Activated CD8-positive, alpha-beta memory T cell treated with anti-CD3 and anti-CD28 coated beads for 24 hours (primary cell): ENCODE measurements at regions not wholly inside any gene's neighbourhood (a gene's known extent, or its start where the extent isn't known, plus 50 kb on each side); places are given as distances from the start of the nearest gene placed in this dataset.

Experiments
- DNase-seq: peaks from one replicate; pipeline ENCODE4 v3.0.0-alpha.2; 2020

DNA sequence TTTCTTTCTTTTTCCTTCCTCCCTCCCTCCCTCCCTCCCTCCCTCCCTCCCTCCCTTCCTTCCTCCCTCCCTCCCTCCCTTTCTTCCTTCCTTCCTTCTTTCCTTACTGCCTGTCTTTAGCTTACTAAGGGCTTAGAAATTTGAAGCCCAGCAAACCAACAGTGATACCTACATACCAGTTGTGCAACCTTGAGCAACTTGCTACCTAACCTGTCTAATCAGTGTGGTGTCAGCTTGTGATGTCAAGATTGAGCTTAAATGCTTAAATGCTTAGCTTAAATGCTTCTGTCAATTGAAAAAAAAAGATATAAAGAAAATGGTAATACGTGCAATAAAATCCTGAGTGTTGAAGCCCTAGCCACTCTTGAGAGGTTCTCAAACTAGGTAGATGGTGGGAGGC lies 728.6 kb downstream of the TRIML1 start:
- no peak for DNase-seq

DNA sequence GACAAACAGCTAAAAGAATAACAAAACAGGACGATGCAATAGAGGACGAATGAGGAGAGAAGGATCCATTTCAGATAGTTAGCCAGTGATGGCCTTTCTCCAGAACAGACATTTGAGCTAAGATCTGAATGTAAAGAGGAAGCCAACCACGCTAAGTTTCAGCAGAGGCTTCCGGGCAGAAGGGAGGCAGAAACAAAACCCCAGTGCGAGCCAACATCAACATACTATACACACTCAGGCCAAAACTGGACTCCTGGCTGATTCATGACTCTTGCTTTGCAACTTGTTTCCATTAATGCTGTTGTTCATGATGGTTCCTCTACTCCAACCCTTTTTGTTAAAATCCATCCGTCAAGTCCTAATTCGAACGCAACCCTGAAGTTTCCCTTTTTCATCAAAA lies 730.3 kb downstream of the TRIML1 start:
- no peak for DNase-seq

DNA sequence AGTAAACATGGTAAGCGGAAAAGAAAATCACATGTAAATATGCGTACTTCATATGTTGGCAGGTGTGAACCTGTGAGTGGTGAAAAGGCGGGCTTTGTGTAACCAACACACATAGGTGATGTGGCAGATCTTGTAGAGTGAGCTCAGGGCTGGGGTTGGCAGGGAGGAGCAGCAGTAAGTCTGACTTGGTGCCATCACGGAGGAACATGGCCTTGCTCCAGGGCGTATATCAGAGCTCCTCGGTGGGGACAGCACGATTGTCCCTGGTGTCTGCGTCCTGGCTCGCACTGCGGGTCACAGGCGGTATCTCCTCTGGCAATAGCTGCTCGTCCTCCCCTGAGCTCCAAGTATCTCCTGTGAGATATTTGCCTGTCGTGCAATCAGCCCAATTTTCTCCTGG lies 733.6 kb downstream of the TRIML1 start:
- DNase-seq: no peak

DNA sequence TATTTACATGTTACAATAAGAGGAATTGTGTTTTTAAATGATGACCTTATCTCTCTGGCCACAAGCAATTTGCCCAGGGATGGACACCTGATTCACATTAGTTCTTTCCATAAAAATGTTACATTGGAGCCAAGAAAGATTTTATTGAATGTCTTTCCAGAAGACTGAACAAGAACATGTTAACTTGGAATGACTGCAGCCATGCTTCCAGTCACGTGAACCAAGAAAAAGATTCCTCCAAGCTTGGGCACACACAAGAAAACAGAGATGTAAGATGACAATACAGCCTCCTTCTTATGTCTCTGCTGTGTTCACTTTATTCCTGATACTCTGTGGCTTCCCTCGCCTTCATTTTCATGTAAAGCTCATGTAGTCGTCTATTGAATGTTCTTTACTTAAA lies 737.6 kb downstream of the TRIML1 start:
- DNase-seq: no peak

DNA sequence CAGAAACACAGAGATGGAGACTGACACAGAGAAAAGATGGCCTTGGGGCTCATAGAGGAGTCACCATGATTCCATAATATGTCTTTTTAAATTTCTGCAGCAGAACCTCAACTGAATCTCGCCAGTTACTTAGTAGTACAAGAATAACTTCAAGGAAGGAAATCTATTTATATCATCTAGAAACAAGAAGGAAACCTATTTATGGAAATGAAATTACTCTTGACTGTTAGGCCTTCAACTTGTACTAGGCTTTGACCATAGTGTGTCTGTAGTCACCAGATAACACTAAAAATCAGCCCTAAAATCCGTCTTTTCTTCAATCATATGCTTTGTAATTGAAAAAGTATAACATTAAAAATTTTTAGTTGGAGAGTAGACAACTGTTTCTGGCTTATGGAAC lies 740.4 kb downstream of the TRIML1 start:
- no peak for DNase-seq

DNA sequence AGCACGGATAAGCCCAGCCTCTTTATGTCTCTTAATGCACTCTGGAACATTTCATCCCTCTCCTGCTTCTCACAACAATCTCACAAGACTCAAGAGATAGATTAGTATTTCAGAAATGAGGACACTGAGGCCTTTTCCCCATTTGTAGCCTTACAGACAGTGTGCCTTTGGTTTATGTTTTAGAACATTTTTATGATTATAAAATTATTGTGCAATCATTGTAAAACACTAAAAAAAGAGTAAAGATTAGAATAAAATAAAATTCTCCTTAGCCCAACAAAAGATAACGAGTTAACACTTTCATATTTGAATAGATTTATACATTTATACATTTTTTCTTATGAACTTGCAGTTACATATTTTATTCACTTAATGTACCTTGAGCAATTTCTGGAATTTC lies 748.7 kb downstream of the TRIML1 start:
- DNase-seq: no peak

DNA sequence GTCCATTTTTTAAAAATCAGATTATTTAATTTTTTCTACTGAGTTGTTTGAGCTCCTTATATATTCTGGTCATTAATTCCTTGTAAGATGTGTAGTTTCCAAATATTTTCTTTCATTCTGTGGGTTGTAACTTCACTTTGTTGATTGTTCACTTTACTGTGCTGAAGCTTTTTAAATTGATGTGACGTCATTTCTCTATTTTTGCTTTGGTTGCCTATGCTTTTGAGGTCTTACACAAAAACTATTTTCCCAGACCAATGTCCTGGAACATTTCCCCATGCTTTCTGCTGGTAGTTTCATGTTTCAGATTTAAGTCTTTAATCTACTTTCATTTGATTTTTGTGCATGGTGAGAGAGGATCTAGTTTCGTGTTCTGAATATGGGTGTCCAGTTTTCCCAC lies 753.6 kb downstream of the TRIML1 start:
- DNase-seq: no peak

DNA sequence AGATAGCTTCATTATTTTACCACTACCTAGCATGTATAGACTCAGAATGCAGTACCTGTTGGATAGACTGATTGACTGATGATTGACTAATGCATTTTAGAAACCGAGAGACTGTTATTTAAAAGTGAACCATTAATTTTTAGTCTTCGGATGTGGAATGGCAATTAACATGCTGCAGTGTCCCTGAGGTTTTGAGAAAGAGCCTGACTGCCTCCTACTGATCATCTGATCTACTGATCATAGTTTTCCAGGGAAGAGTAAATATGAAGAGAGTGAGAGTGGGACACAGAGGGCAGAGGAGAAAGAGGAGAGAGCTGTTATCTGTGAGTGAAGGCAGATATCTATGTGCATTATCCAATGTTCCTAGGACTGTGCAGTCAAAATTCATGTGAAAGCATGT lies 764.7 kb downstream of the TRIML1 start:
- no peak for DNase-seq

DNA sequence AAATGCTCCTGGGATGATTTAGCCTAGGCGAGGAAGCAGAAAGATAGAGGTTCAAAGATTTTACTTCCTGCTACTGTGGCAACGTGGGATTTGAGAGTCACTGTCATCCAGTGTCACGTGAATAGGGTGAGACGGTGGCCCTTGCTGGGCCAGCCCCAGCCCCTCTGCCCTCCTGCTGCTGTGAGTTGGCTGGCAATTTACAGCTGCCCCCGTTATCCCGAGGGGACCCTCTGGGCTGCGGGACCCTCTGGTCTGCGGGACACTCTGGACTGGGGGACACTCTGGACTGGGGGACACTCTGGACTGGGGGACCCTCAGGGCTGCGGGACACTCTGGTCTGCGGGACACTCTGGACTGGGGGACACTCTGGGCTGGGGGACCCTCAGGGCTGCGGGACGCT lies 765.4 kb downstream of the TRIML1 start:
- DNase-seq: no peak

DNA sequence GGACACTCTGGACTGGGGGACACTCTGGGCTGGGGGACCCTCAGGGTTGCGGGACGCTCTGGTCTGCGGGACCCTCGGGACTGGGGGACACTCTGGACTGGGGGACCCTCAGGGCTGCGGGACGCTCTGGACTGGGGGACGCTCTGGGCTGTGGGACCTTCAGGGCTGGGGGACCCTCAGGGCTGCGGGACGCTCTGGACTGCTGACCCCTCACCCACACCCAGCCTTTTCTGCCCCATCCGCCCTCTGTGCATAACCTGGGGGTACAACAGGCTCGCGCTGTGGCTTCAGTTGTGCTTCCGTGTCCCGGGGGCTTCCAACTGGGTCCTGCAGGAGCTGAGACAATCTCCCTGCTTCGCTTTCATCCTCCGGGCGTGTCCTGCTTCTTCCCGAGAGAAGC lies 766.0 kb downstream of the TRIML1 start:
- no peak for DNase-seq

DNA sequence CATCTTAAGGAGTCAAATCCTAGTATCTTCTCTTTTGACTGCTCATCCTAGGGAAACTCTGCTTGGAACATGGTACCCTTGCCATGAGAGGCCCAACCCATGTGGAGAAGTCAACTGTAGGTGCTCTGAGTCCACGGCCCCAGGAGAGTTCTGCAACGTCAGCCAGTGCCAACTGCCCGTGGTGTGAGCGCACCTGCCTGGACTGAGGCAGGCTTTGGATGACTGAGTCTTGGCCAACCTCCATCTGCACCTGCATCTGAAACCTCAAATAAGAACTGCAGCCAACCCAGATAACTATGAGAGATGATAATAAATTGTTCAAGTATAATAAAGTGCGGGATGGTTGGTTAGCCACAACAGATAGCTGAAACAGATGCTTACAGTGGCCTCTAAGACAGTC lies 772.0 kb downstream of the TRIML1 start:
- no peak for DNase-seq

DNA sequence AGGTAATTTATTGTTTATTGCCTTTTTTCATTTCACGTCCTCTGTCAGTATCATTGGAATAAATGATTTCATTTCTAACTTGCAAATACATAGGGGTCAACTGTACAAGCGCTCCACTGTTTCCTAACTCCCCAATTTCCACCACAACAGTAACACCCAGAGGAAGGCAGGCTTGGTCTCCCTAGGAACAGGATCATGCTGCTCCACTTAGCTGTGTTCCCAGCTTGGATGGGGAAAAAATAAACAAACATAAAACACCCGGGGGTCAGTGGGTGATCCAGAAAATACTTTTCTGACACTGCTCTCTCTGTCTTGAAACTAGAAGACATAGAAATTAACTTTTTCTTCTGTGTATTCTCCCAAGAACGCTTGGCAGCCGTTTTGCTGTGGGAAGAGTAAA lies 772.5 kb downstream of the TRIML1 start:
- DNase-seq: no peak

DNA sequence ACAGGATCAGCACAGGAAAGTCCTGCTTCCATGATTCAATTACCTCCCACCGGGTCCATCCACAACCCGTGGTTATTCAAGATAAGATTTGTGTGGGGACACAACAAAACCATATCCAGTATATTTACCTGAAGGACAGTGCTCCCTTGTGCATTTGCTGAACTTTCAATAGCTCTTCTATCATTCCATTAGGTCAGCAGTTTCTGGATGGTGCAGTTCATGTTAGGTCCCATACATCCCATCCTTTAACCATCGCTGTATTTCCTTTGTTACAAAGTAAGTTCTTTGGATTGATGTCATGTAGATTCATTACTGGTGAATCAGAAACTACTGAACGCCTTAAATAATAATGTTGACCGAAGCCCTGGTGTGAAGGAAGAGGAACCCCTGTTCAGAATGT lies 775.9 kb downstream of the TRIML1 start:
- DNase-seq: no peak

DNA sequence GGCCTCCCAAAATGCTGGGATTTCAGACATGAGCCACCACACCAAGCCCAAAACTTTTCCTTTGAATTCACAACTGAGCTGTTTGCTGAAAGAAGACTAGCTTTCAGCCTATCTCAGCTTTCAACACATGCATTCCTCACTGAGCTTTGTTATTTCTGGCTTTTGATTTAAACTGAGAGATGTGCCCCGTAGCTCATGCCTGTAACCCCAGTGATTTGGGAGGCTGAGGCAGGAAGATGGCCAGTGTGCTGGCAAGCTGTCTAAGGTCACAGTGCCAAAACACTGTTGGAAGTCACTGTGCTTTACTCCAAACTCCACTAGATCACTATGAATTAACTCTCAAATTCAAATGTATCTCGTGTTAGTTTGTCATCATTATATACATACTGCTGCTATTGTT lies 779.5 kb downstream of the TRIML1 start:
- no peak for DNase-seq

DNA sequence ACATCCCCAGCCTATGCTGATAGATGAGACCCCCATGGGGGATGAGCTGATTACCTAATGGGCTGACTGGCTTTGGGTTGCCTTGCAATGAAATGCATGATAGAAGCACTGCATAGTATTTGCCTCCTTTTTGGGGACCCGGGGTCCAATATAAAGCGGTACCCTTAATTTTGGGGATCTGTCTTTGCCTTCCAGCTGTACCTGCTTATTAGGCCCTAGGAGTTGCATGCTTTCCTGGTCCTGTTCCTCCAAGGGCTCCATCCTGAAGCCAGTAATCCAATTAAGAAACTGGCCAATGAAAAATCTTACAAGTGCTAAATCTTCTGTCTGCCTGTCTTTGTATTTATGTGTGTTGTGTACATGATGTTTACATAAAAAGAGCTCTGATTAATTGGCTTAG lies 791.6 kb downstream of the TRIML1 start:
- no peak for DNase-seq

DNA sequence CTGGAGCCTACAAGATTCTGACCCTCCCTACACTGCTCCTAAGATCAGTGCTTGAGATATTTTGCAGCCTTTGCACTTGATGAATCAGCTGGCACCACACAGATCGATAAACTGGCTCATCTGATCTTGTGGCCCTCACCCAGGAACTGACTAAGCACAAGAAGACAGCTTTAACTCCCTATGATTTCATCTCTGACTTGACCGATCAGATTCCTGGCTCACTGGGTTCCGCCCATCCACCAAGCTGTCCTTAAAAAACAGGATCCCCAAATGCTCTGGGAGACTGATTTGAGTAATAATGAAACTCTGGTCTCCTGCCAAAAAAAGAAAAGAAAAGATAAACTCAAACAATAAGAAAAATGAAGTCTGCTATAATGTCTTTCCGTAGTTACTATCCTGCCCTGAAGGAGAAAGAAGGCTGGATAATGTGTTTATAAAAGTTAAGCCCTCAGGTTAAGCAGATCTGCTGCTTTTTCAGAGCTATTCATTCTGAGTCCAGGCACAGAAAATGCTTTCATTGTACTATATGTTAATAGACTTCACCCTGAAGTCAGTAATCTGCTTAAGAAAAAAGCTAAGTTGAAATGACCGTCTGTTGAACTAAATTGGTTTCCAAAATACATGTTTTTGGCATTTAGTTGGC lies 795.2 kb downstream of the TRIML1 start:
- DNase-seq: no peak

DNA sequence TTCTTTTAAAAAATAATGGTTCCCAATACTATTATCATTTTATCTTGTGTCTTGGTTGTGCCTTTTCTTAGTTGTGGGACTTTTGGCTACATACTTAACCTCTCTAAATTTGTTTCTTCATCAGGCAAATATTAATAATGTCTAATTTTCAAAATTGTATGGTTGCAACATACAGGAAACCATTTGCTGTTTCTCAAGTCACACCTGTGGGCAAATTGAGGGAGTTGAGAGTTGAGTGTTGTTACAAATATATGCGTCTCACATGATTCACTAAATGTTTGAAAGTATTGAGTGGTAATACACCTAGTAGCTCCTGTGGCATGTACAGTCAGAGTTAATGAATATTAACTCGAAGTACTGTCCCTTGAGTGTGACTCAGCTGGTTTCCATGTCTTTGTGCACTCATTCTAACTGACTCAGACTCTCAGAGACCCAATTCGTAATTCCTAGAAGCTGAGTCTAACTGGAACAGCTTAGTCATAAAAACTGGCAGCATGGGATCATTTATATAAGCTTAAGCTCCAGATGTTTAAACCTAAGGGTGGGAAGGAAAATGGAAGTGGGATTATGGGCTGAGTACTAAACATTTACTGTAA lies 802.4 kb downstream of the TRIML1 start:
- no peak for DNase-seq

DNA sequence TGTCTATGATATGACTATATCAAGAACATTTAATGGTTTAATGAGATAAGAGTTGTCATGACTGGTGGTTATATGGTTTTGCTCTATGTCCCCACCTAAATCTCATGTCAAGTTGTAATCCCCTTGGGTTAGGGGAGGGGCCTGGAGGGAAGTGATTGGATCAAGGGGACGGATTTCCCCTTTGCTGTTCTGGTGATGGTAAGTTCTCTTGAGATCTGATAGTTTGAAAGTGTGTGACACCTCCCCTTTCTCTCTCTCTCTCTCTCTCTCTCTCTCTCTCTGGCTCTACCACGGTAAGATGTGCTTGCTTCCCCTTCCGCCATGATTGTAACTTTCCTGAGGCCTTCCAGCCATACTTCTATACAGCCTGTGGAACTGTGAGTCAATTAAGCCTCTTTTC lies 803.4 kb downstream of the TRIML1 start:
- DNase-seq: no peak

DNA sequence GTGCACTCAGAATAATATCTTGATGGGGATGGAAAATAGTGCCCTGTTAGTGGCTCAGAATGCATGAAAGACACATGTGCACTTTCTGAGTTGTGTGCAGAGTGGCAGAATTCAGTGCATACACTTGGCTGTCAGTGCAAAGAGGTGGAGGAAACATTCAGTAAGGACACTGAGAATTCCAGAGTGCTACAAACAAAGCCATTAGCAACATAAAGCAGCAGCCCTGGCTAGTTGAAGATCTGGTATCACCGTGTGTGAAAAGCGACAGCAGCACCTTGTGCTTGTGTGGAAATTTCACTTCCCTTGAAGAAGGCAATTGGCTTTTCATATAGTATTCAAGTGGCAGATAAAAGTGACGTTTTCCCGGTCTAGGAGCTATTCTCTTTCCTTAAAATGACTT lies 810.4 kb downstream of the TRIML1 start:
- DNase-seq: no peak

DNA sequence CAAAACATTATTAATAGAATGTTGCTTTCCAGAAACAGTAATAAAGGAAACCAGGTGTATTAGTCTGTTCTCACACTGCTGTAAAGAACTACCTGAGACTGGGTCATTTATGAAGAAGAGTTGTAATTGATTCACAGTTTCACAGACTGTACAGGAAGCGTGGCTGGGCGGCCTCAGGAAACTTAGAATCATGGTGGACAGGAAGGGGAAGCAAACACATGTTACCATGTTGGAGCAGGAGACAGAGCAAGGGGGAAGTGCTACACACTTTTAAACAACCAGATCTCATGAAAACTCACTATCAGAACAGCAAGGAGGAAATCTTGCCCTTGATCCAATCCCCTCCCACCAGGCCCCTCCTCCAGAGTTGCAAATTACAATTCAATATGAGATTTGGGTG lies 815.8 kb downstream of the TRIML1 start:
- no peak for DNase-seq

DNA sequence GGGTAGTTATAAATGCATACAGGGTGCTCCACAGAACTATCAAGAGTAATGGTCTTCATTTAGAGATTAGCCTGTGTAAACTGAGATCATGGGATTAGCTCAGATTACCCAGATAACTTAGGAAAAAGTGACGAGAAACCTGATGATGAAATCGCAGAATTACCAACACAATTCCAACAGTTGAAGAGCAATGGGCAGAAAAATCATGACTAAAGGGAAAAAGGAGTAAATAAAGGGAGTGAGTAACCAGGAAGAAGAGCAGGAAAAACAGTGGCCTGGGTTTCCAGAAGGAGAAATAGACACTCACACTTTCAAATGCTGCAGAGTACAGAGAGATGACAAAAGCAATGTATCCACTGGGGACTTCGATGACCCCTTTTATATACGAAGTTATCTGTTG lies 817.3 kb downstream of the TRIML1 start:
- no peak for DNase-seq

DNA sequence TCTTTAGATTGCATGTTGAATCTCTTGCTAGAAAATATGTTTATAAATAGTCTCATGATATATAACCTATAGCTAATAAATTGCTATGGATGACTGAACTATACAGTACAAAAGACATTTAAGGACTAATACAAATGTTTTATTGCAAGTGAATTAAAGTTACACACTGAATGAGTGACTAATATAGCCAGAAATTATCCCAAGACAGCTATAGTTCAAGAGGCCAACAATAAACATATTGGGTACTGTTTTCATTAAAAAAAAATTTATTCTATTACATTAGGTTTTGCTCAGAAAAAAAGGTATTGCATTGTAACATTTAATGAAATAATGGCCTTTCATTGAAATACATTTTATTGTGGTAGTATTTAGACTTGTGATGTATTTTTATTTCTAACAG lies 819.1 kb downstream of the TRIML1 start:
- DNase-seq: no peak

DNA sequence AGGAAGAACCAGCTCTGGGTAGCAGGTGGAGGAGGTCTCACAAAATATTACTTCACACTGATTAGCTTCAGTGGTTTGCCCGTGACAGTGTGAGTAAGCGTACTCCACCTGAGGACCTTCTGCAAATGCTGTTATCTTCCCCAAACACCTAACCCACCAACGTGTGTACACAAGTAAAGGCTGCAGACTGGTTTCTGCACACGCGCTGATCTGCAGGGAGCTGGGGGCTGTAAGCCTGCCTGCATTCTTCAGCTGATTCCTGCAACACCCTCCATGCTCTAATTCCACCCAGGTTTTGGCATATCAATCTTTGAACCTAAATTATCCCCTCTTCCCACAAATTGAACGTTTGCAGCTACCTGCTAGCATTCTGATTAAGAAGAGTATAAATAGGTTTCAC lies 820.2 kb downstream of the TRIML1 start:
- DNase-seq: no peak

DNA sequence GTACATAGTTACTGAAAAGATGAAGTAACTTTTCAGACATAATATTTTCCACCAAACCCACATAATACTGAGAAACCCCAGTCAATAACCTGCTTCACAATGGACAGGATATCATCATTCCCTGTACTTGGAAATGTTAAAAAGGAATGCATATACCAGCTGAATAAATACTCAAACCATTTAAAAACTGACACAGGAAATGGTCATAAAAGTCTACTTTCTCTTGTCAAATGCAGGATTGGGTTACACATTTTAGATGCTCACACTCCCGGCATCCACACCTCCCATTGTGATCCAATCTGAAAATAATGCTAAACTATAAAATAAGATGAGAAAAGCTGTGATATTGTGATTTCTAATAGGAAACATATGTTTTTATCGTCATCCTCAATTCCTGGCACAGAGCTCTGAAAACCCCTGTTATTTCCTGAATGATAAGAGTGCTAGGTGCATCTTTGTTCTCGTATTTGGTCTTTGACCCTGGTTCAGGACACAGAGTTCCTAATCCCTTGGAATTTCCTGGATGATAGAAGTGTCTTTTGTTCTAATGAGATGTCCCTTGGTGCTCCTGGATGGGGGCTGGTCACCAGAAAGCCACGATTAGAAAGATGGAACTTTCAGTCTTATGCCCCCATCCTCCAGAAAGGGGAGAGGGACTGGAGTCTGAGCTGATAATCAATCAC lies 821.3 kb downstream of the TRIML1 start:
- DNase-seq: no peak

DNA sequence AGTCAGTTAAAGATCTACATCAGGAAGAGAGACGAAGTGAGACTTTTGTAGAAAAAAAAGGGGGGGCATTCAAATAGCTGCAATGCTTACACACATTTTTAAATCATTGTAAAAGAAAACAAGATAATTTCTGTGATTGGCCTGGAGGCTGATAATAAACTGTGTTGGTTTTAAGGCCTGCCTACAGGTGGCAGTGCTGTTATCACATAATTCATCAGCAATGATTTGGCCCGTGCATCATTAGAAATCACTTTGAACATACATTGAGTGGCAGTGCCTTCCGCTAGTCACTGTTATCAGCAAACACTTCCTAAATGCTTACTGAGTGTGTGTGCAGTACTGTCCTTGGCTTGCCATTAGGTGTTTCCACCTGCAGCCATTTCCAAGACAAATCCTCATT lies 831.9 kb downstream of the TRIML1 start:
- DNase-seq: no peak
